K562 (cell line): ENCODE measurements at regions not wholly inside any gene's neighbourhood (a gene's known extent, or its start where the extent isn't known, plus 50 kb on each side); places are given as distances from the start of the nearest gene placed in this dataset.
A peak's percentile ranks its signal among the peaks of the same experiment; 100 is the strongest.

ENCODE experiments used
- ATAC-seq: fragments of 200-7000 bp; cut with Tn5 transposase; 3 replicates; pipeline ENCODE4 v1.9.1; 2020; ENCODE audit warnings: moderate library complexity
- BruUV-seq: library from RNA; stranded (reverse); fragments of 400-500 nt; replicated peaks from 2 replicates; lab custom pipeline; 2021; lab: Mats Ljungman, UMichigan
- CTCF ChIA-PET: fragments of 300-600 bp; formaldehyde crosslinking; extraction: SDS; loops from one replicate; lab custom pipeline; 2021; ENCODE audit warnings: low intra/inter-chr PET ratio; lab: Yijun Ruan, JAX
- POLR2A ChIA-PET: fragments of 300-600, 350-650 bp; sonication (Branson Sonifier 250); formaldehyde crosslinking; extraction: SDS; loops from one replicate; lab custom pipeline; 2021; ENCODE audit warnings: antibody characterized with exemption, inconsistent platforms; lab: Yijun Ruan, JAX
- DNase-seq, 4 experiments: peaks; one replicate each; pipeline versions ENCODE4 v3.0.0 to v3.0.0-alpha.2; 2011 to 2018; ENCODE audit warnings: low spot score in 3 of 4, mixed read lengths in 3 of 4; ENCODE audit errors: extremely low read depth in 1 of 4
- FAIRE-seq: peaks from 2 replicates; lab custom pipeline; 2011; peaks lifted over from hg19 to GRCh38; lab: Jason Lieb, UNC
- H2AFZ ChIP-seq: 2 replicates; pipeline ENCODE4 v1.6.0; 2011; ENCODE audit warnings: low read depth, low read length, control low read depth, inconsistent platforms
- H3K27ac ChIP-seq: fragments of 200-600 bp; 3 replicates; pipeline ENCODE4 v1.8.0; 2011; ENCODE audit warnings: low read depth, mild to moderate bottlenecking, control low read depth, inconsistent platforms, low read length, moderate library complexity, mixed read lengths; ENCODE audit errors: extremely low read depth
- H3K27me3 ChIP-seq, 2 experiments: fragments of 300-600 bp in 1 of 2; 2 replicates in 1 of 2; 3 replicates in 1 of 2; pipeline versions ENCODE4 v1.6.0 to v1.8.0; 2011; ENCODE audit warnings: inconsistent platforms in 2 of 2, low read length in 2 of 2, mild to moderate bottlenecking in 1 of 2, mixed read lengths in 1 of 2, moderate library complexity in 1 of 2; ENCODE audit not compliant: control insufficient read depth in 2 of 2, insufficient read depth in 2 of 2
- H3K36me3 ChIP-seq: fragments of 300-600 bp; 3 replicates; pipeline ENCODE4 v1.8.0; 2011; ENCODE audit warnings: mild to moderate bottlenecking, low read length, inconsistent platforms; ENCODE audit not compliant: control insufficient read depth, insufficient read depth
- H3K4me1 ChIP-seq, 2 experiments: fragments of 200-600 bp in 1 of 2; replicated peaks in 1 of 2; 2 replicates in 1 of 2; 3 replicates in 1 of 2; pipeline versions ENCODE4 v1.5.1 to v1.8.0; 2011; ENCODE audit warnings: inconsistent platforms in 2 of 2, low read length in 2 of 2, mild to moderate bottlenecking in 1 of 2, mixed read lengths in 1 of 2, moderate library complexity in 1 of 2; ENCODE audit not compliant: control insufficient read depth in 2 of 2, insufficient read depth in 2 of 2
- H3K4me2 ChIP-seq: 2 replicates; pipeline ENCODE4 v1.6.1; 2011; ENCODE audit warnings: low read length, control low read depth, inconsistent platforms, mixed read lengths; ENCODE audit not compliant: insufficient read depth
- H3K4me3 ChIP-seq: fragments of 200-600 bp; sonication (generic), shearing (Covaris generic); 2 replicates; pipeline ENCODE4 v1.5.1; 2016; ENCODE audit warnings: control low read depth, inconsistent platforms
- H3K79me2 ChIP-seq: fragments of 200-600 bp; 3 replicates; pipeline ENCODE4 v1.8.0; 2011; ENCODE audit warnings: low read length, inconsistent platforms; ENCODE audit not compliant: control insufficient read depth, insufficient read depth
- H3K9ac ChIP-seq, 2 experiments: 2 replicates each; pipeline versions ENCODE4 v1.6.0 to v1.6.1; 2011; ENCODE audit warnings: low read depth in 2 of 2, low read length in 2 of 2, control low read depth in 1 of 2, inconsistent platforms in 1 of 2, mild to moderate bottlenecking in 1 of 2, mixed read lengths in 1 of 2; ENCODE audit not compliant: insufficient read depth in 1 of 2
- H3K9me1 ChIP-seq: one replicate; pipeline ENCODE4 v1.6.0; 2011; ENCODE audit warnings: inconsistent platforms, mild to moderate bottlenecking, low read length, moderate library complexity; ENCODE audit not compliant: control insufficient read depth, insufficient read depth
- H3K9me3 ChIP-seq: replicated peaks from 2 replicates; pipeline ENCODE4 v1.5.1; 2011; ENCODE audit warnings: low read depth, low read length, inconsistent platforms; ENCODE audit not compliant: control insufficient read depth, insufficient read depth
- H4K20me1 ChIP-seq: replicated peaks from 2 replicates; pipeline ENCODE4 v1.6.1; 2011; ENCODE audit warnings: low read length, inconsistent platforms, mixed read lengths; ENCODE audit not compliant: control insufficient read depth, insufficient read depth
- DDX20 ChIP-seq: fragments of 450-650 bp; IDR thresholded peaks from 2 replicates; pipeline ENCODE4 v1.6.1; 2016; ENCODE audit warnings: missing genetic modification characterization, low read depth, mild to moderate bottlenecking, missing compliant biosample characterization, moderate library complexity
- KLF10 ChIP-seq: fragments of 250-450 bp; sonication (Bioruptor Pico); IDR thresholded peaks from 2 replicates; pipeline ENCODE4 v1.6.1; 2021; ENCODE audit warnings: matching md5 sums
- LARP7 ChIP-seq: fragments of 450-650 bp; IDR thresholded peaks from 2 replicates; pipeline ENCODE4 v1.6.1; 2016
- MCM7 ChIP-seq, 2 experiments: fragments of 450-650 bp; IDR thresholded peaks; 2 replicates each; pipeline ENCODE4 v1.6.1; 2016 to 2018
- MED1 ChIP-seq: sonication (generic); formaldehyde crosslinking; IDR thresholded peaks from 2 replicates; pipeline ENCODE4 v1.8.1; 2023; ENCODE audit warnings: missing genetic modification reagents, borderline replicate concordance
- NCOR1 ChIP-seq: fragments of 450-650 bp; IDR thresholded peaks from 2 replicates; pipeline ENCODE4 v1.6.1; 2016; ENCODE audit warnings: mild to moderate bottlenecking, moderate library complexity
- UBTF ChIP-seq, 2 experiments: IDR thresholded peaks; 2 replicates each; pipeline ENCODE4 v1.6.1; 2012; ENCODE audit warnings: improper control_type of control experiment in 2 of 2, low read depth in 2 of 2, low read length in 2 of 2, borderline replicate concordance in 1 of 2
- ZFP91 ChIP-seq: sonication (generic); formaldehyde crosslinking; IDR thresholded peaks from 2 replicates; pipeline ENCODE4 v1.8.0; 2022; ENCODE audit warnings: mild to moderate bottlenecking, missing genetic modification reagents
- ZNF449 ChIP-seq: fragments of 250-450 bp; sonication (Bioruptor Pico); IDR thresholded peaks from 2 replicates; pipeline ENCODE4 v1.8.0; 2022; ENCODE audit warnings: moderate library complexity, mild to moderate bottlenecking, inconsistent platforms
- ZSCAN29 ChIP-seq: fragments of 450-650 bp; IDR thresholded peaks from 2 replicates; pipeline ENCODE4 v1.6.1; 2017
- WGBS: fragments of 100-300 bp; shearing (Covaris generic); methylation state at CpG from one replicate; pipeline ENCODE4 v1.1.6; 2016; ENCODE audit warnings: low coverage, mixed read lengths; ENCODE audit not compliant: insufficient coverage; ENCODE audit errors: missing lambda C conversion rate; 5-methylcytosine and 5-hydroxymethylcytosine counted together
- in situ Hi-C: fragments of 300-500 bp; cut with MboI; formaldehyde crosslinking; loops from 4 replicates; pipeline ENCODE4 v1.15.0; 2018; ENCODE audit warnings: inconsistent platforms, mixed read lengths
- intact Hi-C: fragments of 100-400 bp; cut with micrococcal nuclease; formaldehyde crosslinking; loops from 2 replicates; pipeline ENCODE4 v1.14.2; 2022
- TF ChIP-seq, protein P1 (sequence below): fragments of 250-450 bp; sonication (Bioruptor Pico); IDR thresholded peaks from 2 replicates; pipeline ENCODE4 v1.4.0; 2020; ENCODE audit warnings: mild to moderate bottlenecking

DNA sequence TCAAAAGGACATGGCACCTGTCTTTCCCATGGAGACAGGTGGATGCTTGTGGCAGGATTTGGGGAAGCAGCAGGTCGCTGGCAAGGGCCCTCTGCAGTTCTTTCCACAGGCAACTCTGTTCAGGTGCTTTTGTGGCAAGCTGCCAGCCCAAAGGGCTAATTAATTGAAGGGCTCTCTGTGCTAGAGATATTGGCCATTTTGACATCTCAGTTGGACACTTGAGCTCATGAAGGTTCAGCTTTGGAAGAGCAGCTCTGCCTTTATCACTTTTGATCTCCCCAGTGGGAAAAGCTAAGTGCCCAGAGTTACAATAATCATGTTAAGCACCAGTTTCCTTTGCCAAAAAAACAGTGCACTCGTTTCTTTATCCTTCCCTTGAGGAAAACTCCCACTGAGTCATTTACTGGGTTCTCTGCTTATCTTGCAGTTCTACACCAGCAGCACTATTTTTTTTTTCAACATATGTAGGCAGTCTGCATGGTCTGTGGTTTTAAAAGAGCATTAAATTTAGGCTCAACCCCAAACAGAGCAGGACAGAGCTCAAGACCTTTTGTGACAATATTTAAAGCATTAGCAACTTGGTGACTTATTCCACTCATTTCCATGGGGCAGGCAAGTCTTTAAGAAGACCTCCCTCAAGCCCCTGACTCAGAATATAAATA, 336.4 kb upstream of the RASGEF1B start (continued):
- TF ChIP-seq, protein P1, sequence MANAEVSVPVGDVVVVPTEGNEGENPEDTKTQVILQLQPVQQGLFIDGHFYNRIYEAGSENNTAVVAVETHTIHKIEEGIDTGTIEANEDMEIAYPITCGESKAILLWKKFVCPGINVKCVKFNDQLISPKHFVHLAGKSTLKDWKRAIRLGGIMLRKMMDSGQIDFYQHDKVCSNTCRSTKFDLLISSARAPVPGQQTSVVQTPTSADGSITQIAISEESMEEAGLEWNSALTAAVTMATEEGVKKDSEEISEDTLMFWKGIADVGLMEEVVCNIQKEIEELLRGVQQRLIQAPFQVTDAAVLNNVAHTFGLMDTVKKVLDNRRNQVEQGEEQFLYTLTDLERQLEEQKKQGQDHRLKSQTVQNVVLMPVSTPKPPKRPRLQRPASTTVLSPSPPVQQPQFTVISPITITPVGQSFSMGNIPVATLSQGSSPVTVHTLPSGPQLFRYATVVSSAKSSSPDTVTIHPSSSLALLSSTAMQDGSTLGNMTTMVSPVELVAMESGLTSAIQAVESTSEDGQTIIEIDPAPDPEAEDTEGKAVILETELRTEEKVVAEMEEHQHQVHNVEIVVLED, result no peak
- no peak for TF ChIP-seq ZNF449 (CRISPR knock-in tag)

- Histone ChIP-seq H4K20me1 (no peaks in the 10 kb centered on the region), H3K27me3 (no peaks in the 10 kb centered on the region), H3K9me1 (peaks cover 4% of the 10 kb centered on the region), H3K27ac (no peak overlapping the region), H3K4me2 (peak overlapping the region; percentile 69), H3K4me3 (no peak overlapping the region), H3K79me2 (no peaks in the 10 kb centered on the region), H2AFZ (peak overlapping the region; percentile 40; the same call in 1 of the 2 replicates), H3K4me1 (peaks cover 21 to 41% of the 10 kb centered on the region in 2 experiments), H3K36me3 (no peaks in the 10 kb centered on the region), H3K9me3 (no peaks in the 10 kb centered on the region), H3K9ac (no peak overlapping the region)
- in situ Hi-C loops, result no loop called here
- no peak for TF ChIP-seq ZSCAN29
- no peak for TF ChIP-seq MCM7 (IDR thresholded peaks at IDR 0.05)
- no peak for TF ChIP-seq ZFP91 (CRISPR knock-in tag)
- TF ChIP-seq DDX20 (tag), result no peak
- TF ChIP-seq MED1, result no peak
- TF ChIP-seq KLF10 (CRISPR knock-in tag), result no peak
- TF ChIP-seq LARP7, result no peak
- no peak for TF ChIP-seq NCOR1
- TF ChIP-seq UBTF (IDR thresholded peaks at IDR 0.05; ENCODE audit: borderline replicate concordance in 1 of 2, low read depth in 2 of 2, low read length in 2 of 2), result no peak
- WGBS, result 23% methylated on average over 6 of the region's 7 CpGs
- intact Hi-C loops, result no loop called here
- ChIA-PET POLR2A (interaction anchor here (1.2 kb wide), 1 partner anchor 18 kb away, joined by 3 read pairs; no protein-coding TSS in a partner anchor), CTCF (no interaction called here)
- no peak for ATAC-seq
- BruUV-seq, result no TSS peak
- peak in 1 of 4 experiments; percentile 7 for DNase-seq
- no peak for FAIRE-seq
Measured at GRCh38 chr4:81807386-81807785, 335.7 kb upstream of the RASGEF1B start.
